HL-60 (cell line): ENCODE measurements at regions not wholly inside any gene's neighbourhood (a gene's known extent, or its start where the extent isn't known, plus 50 kb on each side); places are given as distances from the start of the nearest gene placed in this dataset.

Source experiments
- CTCF ChIP-seq: IDR thresholded peaks from one replicate; pipeline ENCODE4 v1.5.1; 2011; ENCODE audit warnings: low read length, control low read depth, inconsistent platforms; ENCODE audit not compliant: insufficient read depth
- GABPA ChIP-seq: IDR thresholded peaks from 2 replicates; pipeline ENCODE4 v1.6.1; 2012; ENCODE audit warnings: low read depth
- SPI1 ChIP-seq: IDR thresholded peaks from 2 replicates; pipeline ENCODE4 v1.6.1; 2012; ENCODE audit warnings: low read depth, mild to moderate bottlenecking, borderline replicate concordance

- no peak for TF ChIP-seq CTCF
- no peak for TF ChIP-seq SPI1
- TF ChIP-seq GABPA = no peak
Observed at GRCh38 chr9:109579191-109579948, 81.3 kb upstream of the PTPN3 start.
